ENCODE measurements at regions not wholly inside any gene's neighbourhood (a gene's known extent, or its start where the extent isn't known, plus 50 kb on each side); places are given as distances from the start of the nearest gene placed in this dataset.

GRCh38 chr3:82002491-82002890, 241.0 kb upstream of the GBE1 start:
- no peak overlapping the region for H3K4me2 ChIP-seq (replicated peaks; ENCODE audit: extremely low read depth, low read length, poor library complexity, severe bottlenecking)
- no peaks in the 10 kb centered on the region for H3K79me2 ChIP-seq (ENCODE audit: insufficient read depth, low read length)
- Mint-ChIP-seq H3K36me3 (no peaks in the 10 kb centered on the region), H3K4me1 (peaks cover 4% of the 10 kb centered on the region), H3K9me3 (peaks cover 0 to 6% (median 2%) of the 10 kb centered on the region in 7 donors), H3K4me3 (no peak overlapping the region), H3K27me3 (ENCODE audit: low read depth in 3 of 3) (peaks cover 0 to under 1% (median 0%) of the 10 kb centered on the region in 3 donors), H3K27ac (peak overlapping the region in 1 of 7 donors; percentile 64)
- 67% methylated on average over 1 of the region's 2 CpGs for WGBS (ENCODE audit: insufficient coverage)
- H3K9ac ChIP-seq (ENCODE audit: insufficient read depth, low read length, poor library complexity, severe bottlenecking): no peak overlapping the region
- intact Hi-C loops (cut with micrococcal nuclease): no loop called here
- no peaks in the 10 kb centered on the region for H3K36me3 ChIP-seq (replicated peaks in 1 of 2; ENCODE audit: control insufficient read depth in 1 of 2, insufficient read depth in 2 of 2, low read length in 2 of 2)
- no peak overlapping the region for H3K27ac ChIP-seq (ENCODE audit: low read depth in 1 of 2, low read length in 2 of 2)
- TF ChIP-seq CTCF (IDR thresholded peaks at IDR 0.05): no peak
- no peaks in the 10 kb centered on the region for H3K4me1 ChIP-seq (ENCODE audit: control insufficient read depth in 1 of 2, insufficient read depth in 2 of 2, low read length in 2 of 2)
- no peak overlapping the region for H3K4me3 ChIP-seq (replicated peaks in 1 of 3; ENCODE audit: low read depth in 2 of 3, low read length in 3 of 3)
- H4K20me1 ChIP-seq (ENCODE audit: insufficient read depth, low read length): no peaks in the 10 kb centered on the region
- no peaks in the 10 kb centered on the region for H3K27me3 ChIP-seq (ENCODE audit: control insufficient read depth in 2 of 2, insufficient read depth in 2 of 2, low read length in 2 of 2)
- peaks cover 0 to 3% of the 10 kb centered on the region in 2 donors for H3K9me3 ChIP-seq (replicated peaks in 1 of 2; ENCODE audit: control insufficient read depth in 1 of 2, insufficient read depth in 1 of 2, low read length in 2 of 2)
- no peak for DNase-seq
- H2AFZ ChIP-seq (ENCODE audit: insufficient read depth, low read depth, low read length, poor library complexity, severe bottlenecking): no peak overlapping the region

- no peak for TF ChIP-seq CTCF (IDR thresholded peaks at IDR 0.05)
- H3K9me3 Mint-ChIP-seq: peaks cover 0 to 3% (median 0%) of the 10 kb centered on the region in 7 donors
- Histone ChIP-seq H3K9ac (ENCODE audit: insufficient read depth, low read length, poor library complexity, severe bottlenecking) (no peak overlapping the region), H3K4me2 (replicated peaks; ENCODE audit: extremely low read depth, low read length, poor library complexity, severe bottlenecking) (no peak overlapping the region), H2AFZ (ENCODE audit: insufficient read depth, low read depth, low read length, poor library complexity, severe bottlenecking) (no peak overlapping the region), H3K9me3 (replicated peaks in 1 of 2; ENCODE audit: control insufficient read depth in 1 of 2, insufficient read depth in 1 of 2, low read length in 2 of 2) (no peaks in the 10 kb centered on the region), H4K20me1 (ENCODE audit: insufficient read depth, low read length) (no peaks in the 10 kb centered on the region), H3K36me3 (replicated peaks in 1 of 2; ENCODE audit: control insufficient read depth in 1 of 2, insufficient read depth in 2 of 2, low read length in 2 of 2) (no peaks in the 10 kb centered on the region), H3K4me1 (ENCODE audit: control insufficient read depth in 1 of 2, insufficient read depth in 2 of 2, low read length in 2 of 2) (no peaks in the 10 kb centered on the region), H3K4me3 (replicated peaks in 1 of 3; ENCODE audit: low read depth in 2 of 3, low read length in 3 of 3) (no peak overlapping the region), H3K27me3 (ENCODE audit: control insufficient read depth in 2 of 2, insufficient read depth in 2 of 2, low read length in 2 of 2) (no peaks in the 10 kb centered on the region), H3K79me2 (ENCODE audit: insufficient read depth, low read length) (no peaks in the 10 kb centered on the region), H3K27ac (ENCODE audit: low read depth in 1 of 2, low read length in 2 of 2) (no peak overlapping the region)
- peaks cover 4% of the 10 kb centered on the region for H3K4me1 Mint-ChIP-seq
- H3K27ac Mint-ChIP-seq: no peak overlapping the region
- DNase-seq: no peak
- intact Hi-C loops (cut with micrococcal nuclease): no loop called here
- no peaks in the 10 kb centered on the region for H3K27me3 Mint-ChIP-seq (ENCODE audit: low read depth in 3 of 3)
- no peak overlapping the region for H3K4me3 Mint-ChIP-seq
- WGBS (ENCODE audit: insufficient coverage): 80% methylated on average over 1 of the region's 2 CpGs
- H3K36me3 Mint-ChIP-seq: no peaks in the 10 kb centered on the region
Observed at GRCh38 chr3:82001276-82001923, 240.0 kb upstream of the GBE1 start.

All from CD14-positive monocyte (primary cell).